ENCODE measurements at regions not wholly inside any gene's neighbourhood (a gene's known extent, or its start where the extent isn't known, plus 50 kb on each side); places are given as distances from the start of the nearest gene placed in this dataset.

- no TSS peak for BruUV-seq (replicated peaks)
- TF ChIP-seq CTCF (IDR thresholded peaks at IDR 0.05) (no peak), TCF7L2 (IDR thresholded peaks at IDR 0.05; ENCODE audit: low read depth, low read length) (no peak), REST (IDR thresholded peaks at IDR 0.05; ENCODE audit: insufficient read depth in 1 of 2, low read depth in 2 of 2, low read length in 1 of 2) (no peak), SIN3A (IDR thresholded peaks at IDR 0.05; ENCODE audit: borderline replicate concordance, insufficient read depth, low read depth, low read length) (no peak), POLR2AphosphoS5 (IDR thresholded peaks at IDR 0.05; ENCODE audit: low read depth, low read length) (no peak)
- POLR2A ChIA-PET, result no interaction called here
- H3K9me3 ChIP-seq (ENCODE audit: control insufficient read depth, insufficient read depth, low read depth, low read length), result no peaks in the 10 kb centered on the region
- H3K4me1 ChIP-seq (ENCODE audit: control insufficient read depth, insufficient read depth, low read length), result no peaks in the 10 kb centered on the region
- no peaks in the 10 kb centered on the region for H3K36me3 ChIP-seq (ENCODE audit: control insufficient read depth, insufficient read depth, low read length)
- H3K27ac ChIP-seq (ENCODE audit: low read length), result no peak overlapping the region
- in situ Hi-C loops (cut with HindIII; ENCODE audit: low pct_unique_long_range_greater_than_20kb, low sequenced_read_pairs) (no loop called here), intact Hi-C loops (cut with micrococcal nuclease; ENCODE audit: unreplicated experiment) (no loop called here)
- ATAC-seq (no peak), DNase-seq (ENCODE audit: low read depth, low spot score) (no peak)
- CTCF ChIA-PET, result no interaction called here
- no peaks in the 10 kb centered on the region for H3K27me3 ChIP-seq (ENCODE audit: control insufficient read depth, insufficient read depth, low read length)
- H3K4me3 ChIP-seq (ENCODE audit: low read depth in 2 of 2, low read length in 2 of 2), result no peak overlapping the region
These were observed 151.8 kb downstream of the SMC2 start for GRCh38 chr9:104245925-104246324.

GRCh38 chr9:104247899-104248460 lies 153.9 kb downstream of the SMC2 start:
- Histone ChIP-seq H3K27me3 (ENCODE audit: control insufficient read depth, insufficient read depth, low read length) (no peaks in the 10 kb centered on the region), H3K27ac (ENCODE audit: low read length) (no peak overlapping the region), H3K36me3 (ENCODE audit: control insufficient read depth, insufficient read depth, low read length) (no peaks in the 10 kb centered on the region), H3K4me3 (ENCODE audit: low read depth in 2 of 2, low read length in 2 of 2) (no peak overlapping the region), H3K9me3 (ENCODE audit: control insufficient read depth, insufficient read depth, low read depth, low read length) (no peaks in the 10 kb centered on the region), H3K4me1 (ENCODE audit: control insufficient read depth, insufficient read depth, low read length) (no peaks in the 10 kb centered on the region)
- BruUV-seq (replicated peaks), result no TSS peak
- ChIA-PET POLR2A (no interaction called here), CTCF (no interaction called here)
- in situ Hi-C loops (cut with HindIII; ENCODE audit: low pct_unique_long_range_greater_than_20kb, low sequenced_read_pairs) (no loop called here), intact Hi-C loops (cut with micrococcal nuclease; ENCODE audit: unreplicated experiment) (no loop called here)
- ATAC-seq (no peak), DNase-seq (ENCODE audit: low read depth, low spot score) (no peak)
- TF ChIP-seq SIN3A (IDR thresholded peaks at IDR 0.05; ENCODE audit: borderline replicate concordance, insufficient read depth, low read depth, low read length) (no peak), POLR2AphosphoS5 (IDR thresholded peaks at IDR 0.05; ENCODE audit: low read depth, low read length) (no peak), REST (IDR thresholded peaks at IDR 0.05; ENCODE audit: insufficient read depth in 1 of 2, low read depth in 2 of 2, low read length in 1 of 2) (no peak), TCF7L2 (IDR thresholded peaks at IDR 0.05; ENCODE audit: low read depth, low read length) (no peak), CTCF (IDR thresholded peaks at IDR 0.05) (no peak)

Data from Panc1 (cell line).